GM21447 (cell line): ENCODE measurements at regions not wholly inside any gene's neighbourhood (a gene's known extent, or its start where the extent isn't known, plus 50 kb on each side); places are given as distances from the start of the nearest gene placed in this dataset.

Experiments
- ATAC-seq: cut with Tn5 transposase; IDR thresholded peaks from one replicate; pipeline ENCODE4 v1.9.1; 2021; ENCODE audit not compliant: unreplicated experiment

DNA sequence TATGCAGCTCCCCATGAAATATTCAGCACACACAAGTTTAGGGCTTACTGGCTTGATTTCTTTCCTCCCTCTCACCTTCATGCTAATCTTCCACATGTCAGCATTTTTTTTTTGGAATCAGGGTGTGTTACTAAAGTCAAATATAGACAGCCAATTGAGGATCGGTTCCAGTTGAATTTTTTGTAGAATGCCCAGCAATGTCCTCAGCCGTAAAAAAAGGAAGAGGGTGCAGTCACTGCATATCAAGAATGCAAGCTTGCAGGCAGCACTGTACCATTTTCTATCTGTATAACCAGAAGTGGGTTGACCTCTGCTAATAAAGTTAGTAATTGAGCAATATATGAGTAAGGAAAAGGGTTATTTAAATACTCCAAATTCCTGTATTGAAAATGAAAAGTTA, 51.4 kb upstream of the CHMP2B start:
- ATAC-seq = no peak

DNA sequence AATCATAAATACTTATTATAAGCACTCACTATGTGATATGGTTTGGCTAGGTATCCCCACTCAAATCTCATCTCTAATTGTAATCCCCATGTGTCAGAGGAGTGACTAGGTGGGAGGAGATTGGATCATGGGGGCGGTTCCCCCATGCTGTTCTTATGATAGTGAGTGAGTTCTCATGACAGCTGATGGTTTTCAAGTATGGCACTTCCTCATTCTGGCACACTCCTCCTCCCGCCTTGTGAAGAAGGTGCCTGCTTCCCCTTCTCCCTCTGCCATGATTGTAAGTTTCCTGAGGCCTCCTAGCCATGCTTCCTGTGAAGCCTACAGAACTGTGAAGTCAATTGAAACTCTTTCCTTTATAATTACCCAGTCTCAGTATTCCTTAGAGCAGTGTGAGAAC, 53.3 kb upstream of the CHMP2B start:
- no peak for ATAC-seq

DNA sequence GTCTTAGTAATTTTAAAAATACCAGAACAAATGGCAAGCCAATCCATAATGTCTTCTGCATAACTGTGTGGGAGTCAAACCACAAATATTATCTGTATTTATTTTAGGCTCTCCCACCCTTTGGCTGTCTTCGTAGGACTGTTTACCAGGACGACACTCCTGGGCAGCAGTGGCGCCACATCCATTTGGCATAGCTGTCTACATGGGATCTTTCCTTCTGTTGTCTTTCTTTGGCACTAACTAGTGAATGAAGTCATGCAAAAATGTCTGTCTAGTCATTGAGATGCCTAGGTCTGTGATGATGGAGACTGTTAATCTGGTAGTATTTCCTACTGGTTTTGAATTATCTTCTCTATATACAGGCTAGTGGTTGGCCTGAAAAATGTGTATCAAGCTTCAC, 54.0 kb upstream of the CHMP2B start:
- ATAC-seq = no peak

DNA sequence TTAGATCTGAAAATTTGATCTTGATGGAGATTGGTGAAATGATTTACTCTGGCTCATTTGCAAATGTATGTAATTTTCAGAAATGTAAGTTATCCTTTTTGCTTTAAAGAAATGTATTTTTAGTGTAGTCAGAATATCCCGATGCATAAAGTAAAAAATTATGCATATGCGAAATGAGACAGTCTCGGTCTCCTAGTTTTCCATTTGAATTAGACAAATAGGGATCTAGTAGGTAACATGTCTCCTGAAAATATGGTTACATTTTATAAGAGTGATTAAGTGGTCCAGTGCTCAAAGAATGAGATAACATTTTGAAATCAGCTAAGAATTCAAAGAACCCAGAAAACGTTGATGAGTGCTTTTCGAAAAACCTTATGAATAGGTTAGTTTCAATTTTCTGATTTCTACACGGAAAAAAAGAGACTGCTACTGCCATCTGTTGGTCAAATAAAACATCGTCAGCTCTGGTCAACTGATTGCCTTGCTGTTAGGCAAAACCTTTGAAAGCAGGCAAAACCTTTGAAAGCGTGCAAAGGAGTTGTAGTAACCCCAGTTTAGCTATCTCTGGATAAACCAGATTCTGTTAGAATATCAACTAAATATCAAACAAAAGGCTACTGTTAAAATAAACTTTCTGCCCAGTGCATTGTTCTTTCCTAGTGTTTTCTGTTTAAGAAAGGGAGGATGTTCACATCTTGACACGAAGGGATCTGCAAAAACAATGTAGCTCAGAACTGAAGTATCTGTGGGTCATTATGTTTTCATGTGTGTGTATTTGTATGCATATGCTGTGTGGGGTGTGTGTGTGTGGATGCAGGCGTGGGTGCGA, 59.3 kb upstream of the CHMP2B start:
- ATAC-seq = no peak

DNA sequence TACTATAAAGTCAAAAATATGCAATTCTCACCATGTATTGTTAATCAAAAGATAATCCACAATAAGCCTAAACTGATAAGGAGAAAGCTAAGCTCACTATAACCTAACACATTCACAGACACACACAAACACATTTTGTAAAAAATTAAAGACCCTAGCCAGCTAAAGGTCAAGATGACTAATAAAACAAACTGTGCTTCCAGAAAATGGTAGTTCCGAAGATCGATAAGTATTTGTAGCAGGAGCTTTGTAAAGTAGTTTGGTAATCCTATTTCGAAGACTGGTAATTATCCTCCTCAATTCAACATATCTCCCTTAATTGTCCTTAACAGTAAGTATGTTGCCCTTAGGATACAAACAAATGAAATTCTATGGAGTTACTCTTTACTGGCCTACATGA, 62.9 kb upstream of the CHMP2B start:
- ATAC-seq = no peak

DNA sequence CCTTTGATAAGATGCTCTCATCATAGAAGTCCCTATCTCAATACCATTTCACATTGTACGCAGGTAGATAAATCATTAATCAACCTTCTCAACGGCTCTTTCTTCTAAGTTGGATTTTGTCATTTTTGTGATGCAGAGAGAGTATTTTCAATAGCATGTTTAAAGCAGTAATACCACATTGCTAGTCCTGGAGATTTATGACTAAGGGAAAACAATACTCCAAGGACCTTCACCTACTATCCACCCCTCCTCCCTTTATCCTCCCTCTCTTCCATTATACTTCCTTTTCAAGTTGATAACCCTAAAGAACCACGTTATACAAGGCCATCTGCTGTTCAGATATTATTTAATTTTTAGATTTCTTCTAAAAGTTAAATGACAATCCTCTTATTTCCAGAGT, 65.3 kb upstream of the CHMP2B start:
- no peak for ATAC-seq

DNA sequence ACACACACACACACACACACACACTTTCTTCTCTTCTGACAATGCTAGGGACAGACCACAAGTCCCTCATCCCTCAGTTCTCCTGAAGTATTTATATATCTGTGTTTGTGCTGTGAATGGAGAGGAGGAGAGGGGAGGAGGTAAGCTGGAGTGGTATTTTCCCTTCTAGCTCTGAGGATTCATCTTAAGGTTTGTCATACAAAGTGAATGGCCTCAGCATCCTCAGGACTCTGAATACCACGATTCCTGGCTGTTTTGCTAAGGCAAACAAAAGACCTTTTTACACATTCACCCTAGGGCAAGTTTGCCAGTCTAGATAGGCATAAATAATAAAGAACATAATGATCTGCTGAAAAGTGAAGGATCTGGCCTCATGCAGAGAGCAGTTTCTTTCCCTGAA, 65.7 kb upstream of the CHMP2B start:
- no peak for ATAC-seq

DNA sequence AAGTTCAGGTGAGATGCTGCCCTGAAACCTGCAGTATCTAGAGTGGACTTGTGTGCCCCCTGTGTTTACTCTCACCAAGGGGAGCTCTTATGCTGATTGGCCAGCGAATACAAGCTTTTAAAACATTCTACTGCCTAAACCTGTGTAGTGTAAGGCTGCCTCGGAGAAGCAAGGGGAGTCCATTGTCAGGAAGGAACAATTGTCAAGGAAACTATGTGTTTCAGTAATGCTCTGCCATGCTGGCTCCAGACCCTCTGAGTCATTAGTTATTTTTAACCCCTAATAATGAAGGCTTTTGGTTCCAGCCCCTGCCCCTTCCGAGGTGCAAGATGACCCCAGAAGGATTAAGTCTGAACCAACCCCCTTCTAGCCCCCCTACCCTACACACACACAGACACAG, 66.1 kb upstream of the CHMP2B start:
- no peak for ATAC-seq

DNA sequence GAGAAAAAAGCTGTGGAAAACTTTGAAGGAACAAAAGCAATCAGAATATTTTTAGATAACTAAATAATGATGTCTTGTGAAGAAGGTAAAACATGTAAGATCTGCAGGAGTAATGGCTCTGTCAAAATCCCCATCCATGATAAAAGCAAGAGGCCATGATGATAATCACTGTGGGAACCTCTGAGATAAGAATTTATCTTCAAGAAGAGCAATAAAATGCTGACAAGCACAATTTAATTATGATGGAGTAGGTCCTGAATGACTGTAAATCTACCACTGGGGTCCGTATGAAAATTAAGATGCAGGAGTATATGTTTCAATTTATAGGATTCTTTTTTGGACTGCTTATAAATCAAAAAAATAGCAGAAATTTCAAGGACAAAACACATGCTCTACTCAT, 68.3 kb upstream of the CHMP2B start:
- no peak for ATAC-seq

DNA sequence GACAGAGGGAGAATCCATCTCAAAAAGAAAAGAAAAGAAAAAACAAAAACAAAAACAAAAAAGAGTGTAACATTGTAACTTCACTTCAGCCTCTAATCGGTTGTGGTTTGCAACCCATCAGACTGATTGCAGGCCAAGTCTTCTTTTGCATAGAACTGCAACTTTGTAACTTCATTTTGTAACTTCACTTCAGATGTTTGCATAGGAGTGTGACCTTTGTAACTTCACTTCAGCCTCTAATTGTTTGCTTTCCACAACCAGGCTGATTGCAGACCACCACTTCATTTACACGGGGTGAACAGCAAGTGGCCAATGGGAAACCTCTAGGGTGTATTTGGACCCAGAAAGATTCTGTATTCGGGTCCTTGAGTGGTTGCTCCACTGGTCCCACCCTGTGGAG, 79.1 kb upstream of the CHMP2B start:
- no peak for ATAC-seq

DNA sequence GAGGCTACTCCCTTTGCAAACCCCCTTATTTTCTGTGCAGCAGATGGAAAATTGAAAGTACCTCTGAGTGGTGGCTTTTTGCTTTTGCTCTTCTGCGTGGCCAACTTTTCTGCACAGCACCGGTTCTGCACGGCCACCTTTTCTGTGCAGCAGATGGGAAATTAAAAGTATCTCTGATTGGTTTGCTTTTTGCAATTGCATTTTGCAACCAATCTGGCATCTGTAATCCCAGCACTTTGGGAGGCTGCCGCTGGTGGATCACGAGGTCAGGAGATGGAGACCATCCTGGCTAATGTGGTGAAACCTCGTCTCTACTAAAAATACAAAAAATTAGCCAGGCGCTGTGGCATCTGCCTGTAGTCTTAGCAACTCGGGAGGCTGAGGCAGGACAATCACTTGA, 79.5 kb upstream of the CHMP2B start:
- no peak for ATAC-seq

DNA sequence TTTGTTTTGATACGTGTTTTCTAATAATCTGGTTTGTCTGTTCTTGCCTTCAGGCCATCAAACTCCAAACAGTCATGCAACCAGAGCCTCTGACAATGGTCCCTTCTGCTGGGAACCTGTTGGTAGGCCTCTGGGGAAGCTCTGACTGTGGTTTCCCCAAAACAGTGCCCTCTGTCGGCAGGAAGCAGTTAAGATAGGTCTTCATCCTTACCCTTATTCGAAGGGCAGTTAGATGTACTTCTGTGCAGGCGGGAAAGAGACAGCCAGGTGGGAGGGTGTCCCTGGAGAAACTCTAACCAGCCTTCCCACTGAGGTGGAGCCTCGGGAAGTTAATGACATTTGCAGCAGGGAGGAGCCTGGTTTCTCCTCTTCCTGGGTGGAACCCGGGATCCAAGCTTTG, 81.6 kb upstream of the CHMP2B start:
- ATAC-seq = peak; percentile 86

DNA sequence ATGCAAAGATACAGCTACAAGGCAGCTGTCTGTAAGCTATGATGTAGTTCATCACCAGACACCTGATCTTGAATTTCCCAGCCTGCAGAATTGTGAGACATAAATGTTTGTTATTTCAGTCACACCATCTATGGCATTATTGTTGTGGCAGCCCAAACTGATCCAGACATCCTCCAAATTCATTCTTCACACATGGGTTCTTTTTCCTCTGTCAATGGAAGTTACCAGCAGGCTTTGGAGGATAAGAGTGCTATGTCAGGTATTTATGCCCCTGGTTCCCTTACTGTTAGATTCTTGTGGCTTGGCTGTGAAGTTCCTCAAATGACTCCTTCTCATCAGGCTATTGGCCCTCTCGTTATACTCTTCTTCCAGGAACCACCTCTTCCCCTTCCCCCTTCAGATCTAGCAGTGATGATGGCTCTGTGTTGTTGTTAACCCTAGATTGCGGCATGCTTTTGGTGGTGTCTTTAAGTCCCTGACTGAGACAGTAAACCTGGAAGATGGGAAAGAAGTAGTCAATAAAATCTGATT, 91.0 kb upstream of the CHMP2B start:
- no peak for ATAC-seq

DNA sequence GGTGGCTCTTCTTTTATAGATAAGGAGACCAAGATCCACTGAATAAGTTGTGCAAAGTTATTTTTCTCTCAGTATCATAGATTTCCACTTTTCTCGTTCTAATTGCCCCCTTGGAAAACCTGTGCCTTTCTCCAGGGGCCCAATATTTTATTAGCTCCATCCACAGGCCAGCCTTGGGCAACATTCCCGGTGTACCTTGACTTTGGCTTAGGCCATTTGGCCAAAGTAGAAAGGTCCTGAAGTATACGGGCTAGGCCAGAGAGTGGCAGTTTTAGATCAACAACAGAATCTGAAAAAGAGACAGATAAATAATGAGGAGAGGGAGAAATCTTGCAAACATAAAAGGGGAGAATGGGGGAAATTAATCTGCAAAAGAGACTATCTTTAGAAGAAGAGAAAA, 91.7 kb upstream of the CHMP2B start:
- ATAC-seq = no peak

DNA sequence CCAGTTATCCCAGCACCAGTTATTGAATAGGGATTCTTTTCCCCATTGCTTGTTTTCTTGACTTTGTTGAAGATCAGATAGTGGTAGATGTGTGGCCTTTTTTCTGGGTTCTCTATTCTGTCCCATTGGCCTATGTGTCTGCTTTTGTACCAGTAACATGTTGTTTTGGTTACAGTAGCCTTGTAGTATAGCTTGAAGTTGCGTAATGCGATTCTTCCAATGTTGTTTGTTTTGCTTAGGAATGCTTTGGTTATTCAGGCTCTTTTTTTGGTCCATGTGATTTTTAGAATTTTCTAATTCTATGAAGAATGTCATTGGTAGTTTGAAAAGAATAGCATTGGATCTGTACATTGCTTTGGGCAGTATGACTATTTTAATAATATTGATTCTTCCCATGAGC, 94.3 kb upstream of the CHMP2B start:
- no peak for ATAC-seq

DNA sequence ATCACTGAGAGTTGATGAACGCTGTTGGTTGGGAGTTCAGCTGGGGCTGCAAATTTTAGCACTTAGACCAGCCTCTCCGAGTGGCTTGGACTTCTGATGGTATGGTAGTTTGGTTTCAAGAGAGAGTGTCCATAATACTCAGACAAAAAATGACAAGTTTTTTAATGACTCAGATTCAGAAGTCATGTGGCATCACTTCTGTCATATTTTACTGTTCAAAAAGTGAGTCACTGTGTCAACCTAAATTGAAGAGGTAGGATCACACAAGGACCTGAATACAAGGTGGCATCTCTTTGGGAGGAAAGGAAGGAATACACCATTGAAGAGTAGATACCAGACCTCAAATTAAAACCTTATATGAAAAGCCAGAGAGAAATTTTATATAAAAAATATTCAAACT, 99.1 kb upstream of the CHMP2B start:
- ATAC-seq = no peak

DNA sequence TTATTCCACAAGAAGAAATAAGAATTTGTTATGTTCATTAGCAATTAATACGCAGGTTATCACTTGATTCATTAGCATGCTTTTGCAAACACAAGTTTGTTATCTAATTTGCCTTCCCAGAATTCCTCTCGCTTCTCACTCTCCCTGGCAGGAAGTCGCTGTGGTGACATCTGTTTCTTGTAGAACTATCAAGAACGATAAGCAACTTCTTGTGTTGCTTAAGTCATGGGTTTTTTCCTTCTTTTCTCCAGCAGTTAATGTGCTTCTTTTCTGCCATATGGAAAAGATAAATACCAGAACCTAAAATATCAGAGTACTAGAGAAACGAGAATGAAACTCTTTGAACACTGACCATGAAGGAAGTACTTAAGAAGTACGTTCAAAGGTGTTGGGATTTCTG, 99.8 kb upstream of the CHMP2B start:
- ATAC-seq = no peak

DNA sequence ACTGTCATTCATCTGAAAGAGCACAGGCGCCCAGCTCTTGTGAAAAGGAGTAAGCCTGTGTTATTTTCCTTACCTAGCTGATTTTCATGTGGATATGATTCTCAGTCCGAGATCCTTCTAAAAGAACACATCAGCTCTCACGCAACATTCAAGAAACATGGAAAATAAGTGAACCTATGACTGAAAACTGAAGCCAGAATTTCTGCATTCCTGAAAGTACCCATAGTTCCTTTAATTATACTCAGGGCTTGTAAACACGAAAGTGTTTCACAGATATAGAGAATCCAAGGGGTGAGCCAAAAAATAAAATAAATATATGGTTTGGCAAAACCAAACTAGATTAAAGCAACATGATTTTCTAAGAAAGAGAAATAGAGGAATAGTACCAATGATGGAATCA, 100.8 kb upstream of the CHMP2B start:
- no peak for ATAC-seq

DNA sequence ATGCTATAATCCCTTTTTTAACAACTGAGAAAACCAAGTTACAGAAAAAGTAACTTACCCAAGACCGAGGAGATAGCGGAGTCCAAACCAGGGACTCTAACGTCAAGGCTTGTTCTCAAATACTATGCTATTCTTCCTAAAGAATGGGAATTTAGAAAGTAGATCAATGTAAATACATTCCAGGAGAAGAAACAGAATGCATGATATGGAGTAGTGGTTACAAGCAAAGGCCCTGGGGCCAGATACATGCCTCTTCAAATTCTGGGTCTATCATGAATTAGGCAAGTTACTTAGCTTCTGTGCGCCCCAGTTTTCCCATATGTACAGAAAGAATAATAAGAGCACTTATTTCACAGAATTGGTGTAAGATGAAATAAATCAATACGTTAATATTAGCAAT, 102.0 kb upstream of the CHMP2B start:
- ATAC-seq = no peak

DNA sequence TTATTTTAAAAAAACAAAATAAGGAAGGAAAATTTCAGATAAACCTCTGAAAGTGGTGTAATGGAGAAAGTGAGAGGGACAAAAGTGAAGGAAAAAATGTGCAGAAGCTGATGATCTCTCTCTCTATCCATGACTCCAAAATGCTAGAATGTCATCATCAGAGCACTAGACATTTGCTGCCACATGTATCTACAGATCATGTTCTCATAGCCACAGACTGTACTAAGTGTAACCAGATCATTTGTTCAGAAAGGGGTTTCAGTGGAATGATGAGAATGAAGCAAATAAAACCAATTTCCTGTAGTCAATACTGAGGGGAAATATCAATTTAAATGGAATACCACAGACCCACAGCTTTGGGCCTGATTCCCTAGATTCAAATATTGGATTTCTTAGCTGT, 104.3 kb upstream of the CHMP2B start:
- no peak for ATAC-seq

DNA sequence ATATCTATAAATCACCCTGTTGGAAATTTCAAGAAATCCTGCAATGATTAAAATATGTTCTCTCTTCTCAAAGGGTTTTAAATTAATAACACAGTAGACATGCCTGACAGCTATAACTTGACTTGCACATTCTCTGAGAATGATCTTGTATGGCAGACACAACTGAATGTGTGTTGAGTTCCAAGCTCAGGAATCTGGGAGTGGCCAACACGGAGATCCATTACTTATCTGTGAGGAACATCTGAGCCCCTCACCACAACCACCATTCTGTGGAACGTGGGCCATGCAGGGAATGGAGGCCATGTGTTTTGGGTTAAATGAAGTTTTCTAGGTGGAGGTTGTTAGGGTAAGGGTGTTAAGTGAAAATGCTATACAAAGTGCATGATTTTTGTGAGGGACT, 105.3 kb upstream of the CHMP2B start:
- ATAC-seq = no peak

DNA sequence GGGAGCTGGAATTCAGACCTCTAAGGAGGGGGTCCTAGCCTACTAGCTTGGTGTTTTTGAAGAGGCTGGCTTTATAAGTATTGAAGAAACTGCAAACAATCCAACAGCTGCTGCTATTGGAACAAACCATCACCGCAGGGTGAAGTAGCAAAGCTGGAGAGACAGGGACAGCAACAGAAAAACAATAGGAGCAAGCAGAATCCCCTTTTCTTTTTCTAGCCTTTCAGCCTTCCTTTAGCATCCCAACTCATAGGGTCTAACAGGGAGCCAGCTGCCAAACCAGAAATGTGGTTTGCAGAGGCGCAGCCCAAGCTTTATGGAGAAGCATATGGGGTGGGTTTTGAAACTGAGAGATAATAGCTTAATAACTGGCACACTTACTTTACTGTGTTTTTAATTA, 106.2 kb upstream of the CHMP2B start:
- no peak for ATAC-seq

DNA sequence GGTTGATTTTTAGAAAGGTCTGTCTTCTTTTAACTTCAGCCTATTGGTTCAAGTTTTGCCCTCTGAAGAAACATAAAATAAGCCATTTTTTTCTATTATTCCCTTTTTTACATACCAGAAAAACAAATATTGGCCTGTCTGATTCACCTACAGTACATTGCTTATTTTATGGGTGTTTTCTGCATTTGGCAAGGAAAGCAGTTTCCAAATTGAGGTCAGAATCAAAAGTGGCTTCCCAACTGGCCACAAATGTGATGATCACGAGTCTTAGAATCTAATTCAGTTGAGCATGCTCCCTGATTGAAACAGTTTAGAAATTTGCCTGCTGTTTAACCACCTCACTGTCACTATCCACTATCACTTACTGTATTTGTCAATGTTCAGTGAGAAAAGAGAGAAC, 106.9 kb upstream of the CHMP2B start:
- no peak for ATAC-seq
